Suprapubic skin (tissue), 4 donors: ENCODE measurements at regions not wholly inside any gene's neighbourhood (a gene's known extent, or its start where the extent isn't known, plus 50 kb on each side); places are given as distances from the start of the nearest gene placed in this dataset.
"Not testable (repeated sequence)": the region's sequence is repeated elsewhere in the genome, so short reads cannot be mapped to it uniquely, and the experiment has no call there.

Source experiments
- DNase-seq, 2 donors: peaks; one replicate each; pipeline ENCODE4 v3.0.0-alpha.2; 2019; ENCODE audit warnings: low spot score in 2 of 2
- H3K27ac ChIP-seq: fragments of 200-600 bp; sonication (generic); one replicate; pipeline ENCODE4 v1.5.1; 2019
- H3K27me3 ChIP-seq: fragments of 200-600 bp; sonication (generic); one replicate; pipeline ENCODE4 v1.5.1; 2019
- H3K36me3 ChIP-seq: fragments of 200-600 bp; sonication (generic); one replicate; pipeline ENCODE4 v1.5.1; 2019
- H3K4me1 ChIP-seq: fragments of 200-600 bp; sonication (generic); one replicate; pipeline ENCODE4 v1.5.1; 2019
- H3K4me3 ChIP-seq: fragments of 200-600 bp; sonication (generic); one replicate; pipeline ENCODE4 v1.5.1; 2019; ENCODE audit warnings: mild to moderate bottlenecking
- H3K9me3 ChIP-seq: fragments of 200-600 bp; sonication (generic); one replicate; pipeline ENCODE4 v1.5.1; 2019
- EP300 ChIP-seq: sonication (generic); formaldehyde crosslinking; IDR thresholded peaks from one replicate; pipeline ENCODE4 v1.6.1; 2017; ENCODE audit warnings: antibody characterized with exemption
- POLR2A ChIP-seq, 2 donors: fragments of 450-650 bp; IDR thresholded peaks; one replicate each; pipeline ENCODE4 v1.6.1; 2017; ENCODE audit warnings: antibody characterized with exemption in 2 of 2, mild to moderate bottlenecking in 2 of 2, moderate library complexity in 2 of 2
- POLR2AphosphoS5 ChIP-seq, 3 donors: sonication (generic); formaldehyde crosslinking; IDR thresholded peaks; one replicate each; pipeline ENCODE4 v1.6.1; 2017; ENCODE audit warnings: antibody characterized with exemption in 3 of 3
- WGBS: methylation state at CpG from one replicate; pipeline ENCODE4 v1.1.5; 2018; 5-methylcytosine and 5-hydroxymethylcytosine counted together
- TF ChIP-seq, protein P1 (sequence below), 2 donors: fragments of 200-600 bp in 1 of 2; fragments of 450-650 bp in 1 of 2; sonication (generic) in 1 of 2; IDR thresholded peaks; one replicate each; pipeline ENCODE4 v1.5.1; 2016 to 2019; ENCODE audit warnings: antibody characterized with exemption in 2 of 2, mild to moderate bottlenecking in 1 of 2, moderate library complexity in 1 of 2

DNA sequence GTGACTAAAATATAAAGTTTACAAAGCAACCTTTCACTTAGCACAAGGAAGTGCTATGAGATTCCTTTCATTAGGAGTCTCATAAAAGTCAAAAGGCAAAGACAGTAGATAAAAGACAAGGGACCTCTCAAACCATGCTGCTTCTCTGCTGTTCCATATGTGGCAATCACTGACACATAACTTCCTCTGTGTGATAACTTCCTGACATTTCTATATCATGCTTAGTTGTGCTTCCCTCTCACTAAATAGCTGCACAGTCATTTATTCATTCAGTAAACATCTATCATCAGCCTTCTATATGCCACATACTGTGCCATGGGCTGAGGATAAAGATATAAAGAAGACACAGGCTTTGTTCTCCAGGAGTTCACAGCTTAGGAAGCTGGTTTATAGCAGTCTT, 214.8 kb upstream of the GRIK2 start:
- Histone ChIP-seq H3K36me3 (no peaks in the 10 kb centered on the region), H3K27ac (no peak overlapping the region), H3K4me1 (no peaks in the 10 kb centered on the region), H3K9me3 (no peaks in the 10 kb centered on the region), H3K4me3 (no peak overlapping the region), H3K27me3 (no peaks in the 10 kb centered on the region)
- TF ChIP-seq, protein P1, sequence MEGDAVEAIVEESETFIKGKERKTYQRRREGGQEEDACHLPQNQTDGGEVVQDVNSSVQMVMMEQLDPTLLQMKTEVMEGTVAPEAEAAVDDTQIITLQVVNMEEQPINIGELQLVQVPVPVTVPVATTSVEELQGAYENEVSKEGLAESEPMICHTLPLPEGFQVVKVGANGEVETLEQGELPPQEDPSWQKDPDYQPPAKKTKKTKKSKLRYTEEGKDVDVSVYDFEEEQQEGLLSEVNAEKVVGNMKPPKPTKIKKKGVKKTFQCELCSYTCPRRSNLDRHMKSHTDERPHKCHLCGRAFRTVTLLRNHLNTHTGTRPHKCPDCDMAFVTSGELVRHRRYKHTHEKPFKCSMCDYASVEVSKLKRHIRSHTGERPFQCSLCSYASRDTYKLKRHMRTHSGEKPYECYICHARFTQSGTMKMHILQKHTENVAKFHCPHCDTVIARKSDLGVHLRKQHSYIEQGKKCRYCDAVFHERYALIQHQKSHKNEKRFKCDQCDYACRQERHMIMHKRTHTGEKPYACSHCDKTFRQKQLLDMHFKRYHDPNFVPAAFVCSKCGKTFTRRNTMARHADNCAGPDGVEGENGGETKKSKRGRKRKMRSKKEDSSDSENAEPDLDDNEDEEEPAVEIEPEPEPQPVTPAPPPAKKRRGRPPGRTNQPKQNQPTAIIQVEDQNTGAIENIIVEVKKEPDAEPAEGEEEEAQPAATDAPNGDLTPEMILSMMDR (IDR thresholded peaks at IDR 0.05) = no peak
- TF ChIP-seq EP300 = no peak
- TF ChIP-seq POLR2A (IDR thresholded peaks at IDR 0.05) = no peak
- TF ChIP-seq POLR2AphosphoS5 (IDR thresholded peaks at IDR 0.05) = no peak
- no peak for DNase-seq

DNA sequence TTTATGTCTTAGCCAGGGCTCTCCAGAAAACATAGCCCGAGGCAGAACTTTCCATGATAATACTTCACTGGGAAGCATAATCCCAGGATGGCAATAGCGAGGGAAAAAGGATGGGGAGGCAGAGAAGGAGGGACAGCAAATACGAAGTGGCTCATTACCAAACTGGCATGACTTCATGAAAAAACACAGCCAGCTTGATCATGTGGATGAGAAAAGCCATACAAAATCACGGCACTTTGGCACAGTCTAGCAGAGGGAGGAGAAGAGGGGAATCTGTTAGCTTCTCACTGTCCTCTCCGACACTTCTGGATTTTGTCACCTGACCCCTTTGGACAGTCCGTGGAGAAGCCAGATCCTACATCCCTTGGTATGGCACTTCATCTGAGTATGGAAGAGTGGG, 212.5 kb upstream of the GRIK2 start:
- 70% methylated on average over 6 of the region's 6 CpGs for WGBS
- H3K4me1 ChIP-seq = no peaks in the 10 kb centered on the region
- H3K27me3 ChIP-seq = no peaks in the 10 kb centered on the region
- H3K27ac ChIP-seq = no peak overlapping the region
- H3K4me3 ChIP-seq = no peak overlapping the region
- no peaks in the 10 kb centered on the region for H3K36me3 ChIP-seq
- no peak for DNase-seq
- no peaks in the 10 kb centered on the region for H3K9me3 ChIP-seq
- TF ChIP-seq POLR2AphosphoS5 (IDR thresholded peaks at IDR 0.05) = no peak
- TF ChIP-seq EP300 = no peak

DNA sequence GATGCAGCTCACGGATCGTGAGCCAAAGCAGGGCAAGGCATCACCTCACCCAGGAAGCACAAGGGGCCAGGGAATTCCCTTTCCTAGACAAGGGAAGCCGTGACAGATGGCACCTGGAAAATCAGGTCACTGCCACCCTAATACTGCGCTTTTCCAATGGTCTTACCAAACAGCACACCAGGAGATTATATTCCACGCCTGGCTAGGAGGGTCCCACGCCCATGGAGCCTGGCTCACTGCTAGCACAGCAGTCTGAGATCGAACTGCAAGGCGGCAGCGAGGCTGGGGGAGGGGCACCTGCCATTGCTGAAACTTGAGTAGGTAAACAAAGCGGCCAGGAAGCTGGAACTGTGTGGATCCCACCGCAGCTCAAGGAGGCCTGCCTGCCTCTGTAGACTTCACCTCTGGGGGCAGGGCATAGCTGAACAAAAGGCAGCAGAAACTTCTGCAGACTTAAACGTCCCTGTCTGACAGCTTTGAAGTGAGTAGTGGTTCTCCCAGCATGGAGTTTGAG, 205.2 kb upstream of the GRIK2 start:
- H3K9me3 ChIP-seq, H3K36me3 ChIP-seq, DNase-seq, H3K27ac ChIP-seq, H3K4me3 ChIP-seq, H3K4me1 ChIP-seq, H3K27me3 ChIP-seq: not testable (repeated sequence)
- 92% methylated on average over 5 of the region's 12 CpGs for WGBS

DNA sequence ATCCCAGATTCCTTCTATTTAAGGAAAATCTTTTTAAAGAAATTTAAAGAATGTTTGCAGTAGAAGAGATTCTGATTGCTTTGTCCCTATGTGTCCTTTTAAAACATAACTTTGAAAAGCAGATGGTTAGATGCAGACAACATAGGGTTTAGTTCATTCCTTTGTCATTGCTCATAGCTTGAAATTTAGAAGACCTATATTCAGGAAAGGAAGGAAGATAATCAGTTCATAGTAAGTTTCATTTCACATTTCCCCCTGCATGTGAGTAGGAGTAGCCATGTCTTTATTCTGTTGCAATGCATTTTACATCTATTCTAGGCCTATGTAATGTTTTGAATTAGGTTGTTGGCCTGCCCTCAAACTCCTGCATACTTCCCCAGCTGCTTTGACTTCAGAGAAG, 197.9 kb upstream of the GRIK2 start:
- TF ChIP-seq EP300 = no peak
- no peak for TF ChIP-seq POLR2AphosphoS5 (IDR thresholded peaks at IDR 0.05)
- no peak for TF ChIP-seq POLR2A (IDR thresholded peaks at IDR 0.05)
- TF ChIP-seq, protein P1 (IDR thresholded peaks at IDR 0.05) = no peak
- no peak overlapping the region for H3K4me3 ChIP-seq
- H3K36me3 ChIP-seq = no peaks in the 10 kb centered on the region
- no peak for DNase-seq
- H3K27ac ChIP-seq = no peak overlapping the region
- H3K9me3 ChIP-seq = peaks cover 3% of the 10 kb centered on the region
- no peaks in the 10 kb centered on the region for H3K27me3 ChIP-seq
- H3K4me1 ChIP-seq = no peaks in the 10 kb centered on the region

DNA sequence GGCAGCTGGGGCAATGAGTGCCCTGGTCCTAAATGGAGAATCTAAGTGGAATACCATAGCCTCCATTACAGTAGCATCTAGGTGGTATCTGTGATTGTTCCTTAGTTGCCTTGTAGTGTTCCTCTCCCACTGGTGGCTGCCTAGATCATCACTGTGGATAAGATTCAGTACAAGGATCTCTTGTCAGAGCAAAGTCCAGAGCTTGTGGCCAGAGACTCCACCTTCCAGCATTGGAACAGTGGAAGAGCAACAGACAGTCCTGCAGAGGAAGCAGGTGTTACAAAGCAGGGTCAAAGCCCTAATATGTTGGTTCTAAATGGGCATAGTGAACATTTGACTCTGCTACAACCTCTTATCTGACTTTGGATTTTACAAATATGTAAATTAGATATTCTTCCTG, 194.1 kb upstream of the GRIK2 start:
- Histone ChIP-seq H3K4me1 (no peaks in the 10 kb centered on the region), H3K36me3 (no peaks in the 10 kb centered on the region), H3K4me3 (no peak overlapping the region), H3K9me3 (peaks cover 3% of the 10 kb centered on the region), H3K27me3 (no peaks in the 10 kb centered on the region), H3K27ac (no peak overlapping the region)
- TF ChIP-seq, protein P1 (IDR thresholded peaks at IDR 0.05) = no peak
- TF ChIP-seq POLR2AphosphoS5 (IDR thresholded peaks at IDR 0.05) (no peak), EP300 (no peak), POLR2A (IDR thresholded peaks at IDR 0.05) (no peak)
- DNase-seq = no peak

DNA sequence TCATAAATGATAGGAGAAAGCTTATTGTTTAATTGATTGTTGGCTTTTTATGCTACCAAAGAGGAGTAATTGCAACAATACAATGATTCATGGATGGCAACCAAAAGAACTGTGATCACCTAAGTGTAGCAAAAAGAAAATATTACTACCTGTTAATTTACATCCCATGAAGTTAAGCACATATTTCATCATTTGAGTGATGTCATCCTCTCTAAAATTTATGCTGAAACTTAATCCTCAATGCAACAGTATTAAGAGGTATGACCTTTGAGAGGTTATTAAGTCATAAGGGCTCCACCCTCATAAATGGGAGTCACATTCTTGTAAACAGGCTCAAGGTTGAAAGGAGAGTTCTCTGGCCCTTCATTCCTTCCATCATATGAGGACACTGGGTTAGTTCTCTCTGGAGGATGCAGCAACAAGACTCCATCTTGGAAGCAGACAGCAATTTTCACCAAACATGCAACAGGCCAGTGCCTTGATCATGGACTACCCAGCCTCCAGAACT, 190.6 kb upstream of the GRIK2 start:
- no peak for DNase-seq
- H3K9me3 ChIP-seq = peaks cover 3% of the 10 kb centered on the region
- no peaks in the 10 kb centered on the region for H3K36me3 ChIP-seq
- H3K27me3 ChIP-seq = no peaks in the 10 kb centered on the region
- no peak overlapping the region for H3K27ac ChIP-seq
- H3K4me3 ChIP-seq = no peak overlapping the region
- TF ChIP-seq POLR2AphosphoS5 (IDR thresholded peaks at IDR 0.05) (no peak), EP300 (no peak), POLR2A (IDR thresholded peaks at IDR 0.05) (no peak)
- TF ChIP-seq, protein P1 (IDR thresholded peaks at IDR 0.05) = no peak
- no peaks in the 10 kb centered on the region for H3K4me1 ChIP-seq
